Neutrophil (primary cell): ENCODE measurements at regions not wholly inside any gene's neighbourhood (a gene's known extent, or its start where the extent isn't known, plus 50 kb on each side); places are given as distances from the start of the nearest gene placed in this dataset.

Experiments
- H3K27ac ChIP-seq: fragments of 200-600 bp; sonication (generic); 2 replicates; pipeline ENCODE4 v1.5.1; 2016; ENCODE audit warnings: mild to moderate bottlenecking, moderate library complexity
- H3K27me3 ChIP-seq: fragments of 200-600 bp; sonication (generic); 2 replicates; pipeline ENCODE4 v1.6.0; 2016; ENCODE audit warnings: mild to moderate bottlenecking
- H3K36me3 ChIP-seq: fragments of 200-600 bp; sonication (generic); 2 replicates; pipeline ENCODE4 v1.5.1; 2017
- H3K4me1 ChIP-seq, 2 experiments: fragments of 200-600 bp in 1 of 2; sonication (generic) in 1 of 2; 1 replicate in 1 of 2; 2 replicates in 1 of 2; pipeline versions ENCODE4 v1.5.1 to v1.6.1; 2013 to 2016; ENCODE audit warnings: low read depth in 1 of 2, low read length in 1 of 2, mild to moderate bottlenecking in 1 of 2, moderate library complexity in 1 of 2; ENCODE audit not compliant: control insufficient read depth in 1 of 2, insufficient read depth in 1 of 2
- H3K4me3 ChIP-seq, 2 experiments: fragments of 200-600 bp in 1 of 2; sonication (generic) in 1 of 2; 1 replicate in 1 of 2; 2 replicates in 1 of 2; pipeline ENCODE4 v1.5.1; 2013 to 2016; ENCODE audit warnings: low read depth in 1 of 2, low read length in 1 of 2, mild to moderate bottlenecking in 1 of 2, moderate library complexity in 1 of 2
- H3K9me3 ChIP-seq: fragments of 200-600 bp; sonication (generic); 2 replicates; pipeline ENCODE4 v1.5.1; 2016
- CTCF ChIP-seq: fragments of 200-600 bp; sonication (generic); IDR thresholded peaks from 2 replicates; pipeline ENCODE4 v1.5.1; 2016; ENCODE audit warnings: antibody characterized with exemption

- H3K9me3 ChIP-seq = no peaks in the 10 kb centered on the region
- TF ChIP-seq CTCF = no peak
Measured at GRCh38 chr15:25939122-25939521, 76.0 kb upstream of the ATP10A start.

GRCh38 chr15:25937796-25938195 is 74.7 kb upstream of the ATP10A start:
- Histone ChIP-seq H3K27me3 (peaks cover 11% of the 10 kb centered on the region), H3K36me3 (no peaks in the 10 kb centered on the region), H3K4me3 (no peak overlapping the region), H3K4me1 (no peaks in the 10 kb centered on the region), H3K9me3 (no peaks in the 10 kb centered on the region), H3K27ac (no peak overlapping the region)
- TF ChIP-seq CTCF = no peak

More at GRCh38 chr15:25939122-25939521, 76.0 kb upstream of the ATP10A start:
- Histone ChIP-seq H3K4me3 (no peak overlapping the region), H3K36me3 (no peaks in the 10 kb centered on the region), H3K4me1 (no peaks in the 10 kb centered on the region), H3K27ac (no peak overlapping the region), H3K27me3 (no peaks in the 10 kb centered on the region)

- TF ChIP-seq CTCF = no peak
- no peaks in the 10 kb centered on the region for H3K4me1 ChIP-seq
- H3K36me3 ChIP-seq = no peaks in the 10 kb centered on the region
Measured at GRCh38 chr15:25936004-25936403, 72.9 kb upstream of the ATP10A start.

GRCh38 chr15:25933456-25934158 is 70.5 kb upstream of the ATP10A start:
- Histone ChIP-seq H3K9me3 (no peaks in the 10 kb centered on the region), H3K4me3 (no peak overlapping the region), H3K36me3 (no peaks in the 10 kb centered on the region), H3K27me3 (peaks cover 11% of the 10 kb centered on the region), H3K4me1 (no peaks in the 10 kb centered on the region), H3K27ac (no peak overlapping the region)
- no peak for TF ChIP-seq CTCF

More at GRCh38 chr15:25936004-25936403, 72.9 kb upstream of the ATP10A start:
- Histone ChIP-seq H3K9me3 (no peaks in the 10 kb centered on the region), H3K27me3 (peaks cover 11% of the 10 kb centered on the region), H3K4me3 (no peak overlapping the region), H3K27ac (no peak overlapping the region)

- Histone ChIP-seq H3K36me3 (no peaks in the 10 kb centered on the region), H3K9me3 (no peaks in the 10 kb centered on the region), H3K4me3 (no peak overlapping the region), H3K4me1 (no peaks in the 10 kb centered on the region), H3K27me3 (peaks cover 11% of the 10 kb centered on the region), H3K27ac (no peak overlapping the region)
- no peak for TF ChIP-seq CTCF
Measured at GRCh38 chr15:25932696-25933095, 69.6 kb upstream of the ATP10A start.
